Dendritic cell treated with granulocyte-macrophage colony-stimulating factor and Interleukin-4, amounts not matched to agents 40 ng/mL and 50 ng/mL, for 4 days (primary cell): ENCODE measurements at regions not wholly inside any gene's neighbourhood (a gene's known extent, or its start where the extent isn't known, plus 50 kb on each side); places are given as distances from the start of the nearest gene placed in this dataset.

Experiments used
- H3K27ac Mint-ChIP-seq: one replicate; pipeline ENCODE4 v1.8.0; 2022; ENCODE audit warnings: mild to moderate bottlenecking, mixed read lengths
- H3K27me3 Mint-ChIP-seq: one replicate; pipeline ENCODE4 v1.8.0; 2022; ENCODE audit warnings: mild to moderate bottlenecking, mixed read lengths
- H3K36me3 Mint-ChIP-seq: one replicate; pipeline ENCODE4 v1.8.0; 2022; ENCODE audit warnings: low read depth, mixed read lengths
- H3K4me1 Mint-ChIP-seq: one replicate; pipeline ENCODE4 v1.8.0; 2022; ENCODE audit warnings: low read depth, mixed read lengths
- H3K4me3 Mint-ChIP-seq: one replicate; pipeline ENCODE4 v1.8.0; 2022; ENCODE audit warnings: mild to moderate bottlenecking, moderate library complexity, mixed read lengths
- H3K9me3 Mint-ChIP-seq: one replicate; pipeline ENCODE4 v1.8.0; 2022; ENCODE audit warnings: mixed read lengths
- intact Hi-C: fragments of 100-400 bp; cut with micrococcal nuclease; formaldehyde crosslinking; loops from one replicate; pipeline ENCODE4 v1.15.0; 2022

GRCh38 chr11:11677672-11678356 lies 56.0 kb upstream of the GALNT18 start:
- Mint-ChIP-seq H3K27ac (no peak overlapping the region), H3K4me3 (no peak overlapping the region), H3K27me3 (peaks cover 22% of the 10 kb centered on the region), H3K4me1 (no peaks in the 10 kb centered on the region), H3K9me3 (peaks cover 6% of the 10 kb centered on the region), H3K36me3 (no peaks in the 10 kb centered on the region)
- intact Hi-C loops, result no loop called here

DNA sequence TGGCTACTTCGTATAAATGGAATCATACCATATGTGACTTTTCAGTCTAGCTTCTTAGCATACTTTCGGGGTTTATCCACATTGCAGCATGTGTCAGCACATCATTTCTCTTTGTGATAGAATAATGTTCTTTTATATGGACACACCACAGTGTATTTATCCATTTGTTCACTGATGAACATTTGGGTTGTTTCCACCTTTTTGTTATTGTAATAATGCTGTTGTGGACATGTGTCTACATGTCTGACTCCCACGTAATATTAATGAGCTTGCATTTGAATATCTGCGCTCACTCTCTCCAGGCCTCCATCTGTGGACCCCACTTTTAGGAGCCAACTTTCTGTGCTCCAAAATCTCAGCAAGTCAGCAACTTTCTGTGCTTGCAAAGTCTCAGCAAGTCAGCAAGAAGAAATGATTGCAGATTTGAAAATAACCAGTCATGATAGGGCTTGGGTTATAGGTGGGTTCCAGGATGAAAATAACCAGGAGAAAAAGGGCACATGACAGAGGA lies 53.9 kb upstream of the GALNT18 start:
- no peaks in the 10 kb centered on the region for H3K9me3 Mint-ChIP-seq
- H3K36me3 Mint-ChIP-seq, result no peaks in the 10 kb centered on the region
- no peaks in the 10 kb centered on the region for H3K4me1 Mint-ChIP-seq
- H3K27me3 Mint-ChIP-seq, result peaks cover 15% of the 10 kb centered on the region
- H3K27ac Mint-ChIP-seq, result no peak overlapping the region
- intact Hi-C loops, result no loop called here
- no peak overlapping the region for H3K4me3 Mint-ChIP-seq

GRCh38 chr11:11672789-11673188 lies 51.0 kb upstream of the GALNT18 start:
- Mint-ChIP-seq H3K27me3 (peaks cover 20% of the 10 kb centered on the region), H3K4me3 (no peak overlapping the region)
- intact Hi-C loops, result no loop called here

GRCh38 chr11:11672101-11672500 lies 50.3 kb upstream of the GALNT18 start:
- Mint-ChIP-seq H3K36me3 (no peaks in the 10 kb centered on the region), H3K4me3 (no peak overlapping the region), H3K9me3 (peaks cover 6% of the 10 kb centered on the region), H3K27me3 (peaks cover 26% of the 10 kb centered on the region), H3K4me1 (peaks cover 5% of the 10 kb centered on the region), H3K27ac (no peak overlapping the region)
- intact Hi-C loops, result no loop called here

More at GRCh38 chr11:11672789-11673188, 51.0 kb upstream of the GALNT18 start:
- H3K27ac Mint-ChIP-seq, result no peak overlapping the region
- H3K4me1 Mint-ChIP-seq, result peaks cover 5% of the 10 kb centered on the region
- H3K9me3 Mint-ChIP-seq, result no peaks in the 10 kb centered on the region
- no peaks in the 10 kb centered on the region for H3K36me3 Mint-ChIP-seq
